HUES6 (cell line): ENCODE measurements at regions not wholly inside any gene's neighbourhood (a gene's known extent, or its start where the extent isn't known, plus 50 kb on each side); places are given as distances from the start of the nearest gene placed in this dataset.

Experiments
- H3K27ac ChIP-seq: 2 replicates; pipeline ENCODE4 v1.7.0; 2013; ENCODE audit warnings: low read depth, mild to moderate bottlenecking, low read length, inconsistent platforms
- H3K27me3 ChIP-seq: 2 replicates; pipeline ENCODE4 v1.6.1; 2013; ENCODE audit warnings: low read length; ENCODE audit not compliant: control insufficient read depth, insufficient read depth
- H3K36me3 ChIP-seq: 2 replicates; pipeline ENCODE4 v1.6.1; 2013; ENCODE audit warnings: low read length; ENCODE audit not compliant: control insufficient read depth, insufficient read depth
- H3K4me1 ChIP-seq: 2 replicates; pipeline ENCODE4 v1.6.1; 2013; ENCODE audit warnings: low read length; ENCODE audit not compliant: control insufficient read depth, insufficient read depth
- H3K4me3 ChIP-seq: 2 replicates; pipeline ENCODE4 v1.5.1; 2013; ENCODE audit warnings: low read depth, low read length
- H3K9ac ChIP-seq: one replicate; pipeline ENCODE4 v1.6.1; 2013; ENCODE audit warnings: mild to moderate bottlenecking, low read length
- H3K9me3 ChIP-seq: 2 replicates; pipeline ENCODE4 v1.6.1; 2013; ENCODE audit warnings: low read depth, low read length; ENCODE audit not compliant: control insufficient read depth, insufficient read depth

DNA sequence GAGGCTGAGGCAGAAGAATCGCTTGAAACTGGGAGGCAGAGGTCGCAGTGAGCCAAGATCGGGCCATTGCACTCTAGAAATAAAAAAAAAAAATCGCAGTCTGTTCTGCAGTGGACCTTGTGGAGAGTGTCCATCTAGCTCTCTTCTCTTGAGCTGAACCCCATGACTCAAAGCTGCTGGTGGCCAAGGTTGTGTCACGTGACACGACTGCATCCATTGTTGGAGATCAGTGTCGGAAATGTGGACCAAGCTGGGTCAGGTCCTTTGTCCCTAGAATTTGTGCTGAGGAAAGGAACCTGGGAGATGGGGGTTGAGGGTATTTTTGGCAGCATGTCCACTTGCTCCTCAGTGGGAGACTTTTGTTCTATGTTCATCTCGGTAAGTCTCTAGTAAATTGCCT is 564.8 kb upstream of the CDH4 start:
- Histone ChIP-seq H3K4me3 (no peak overlapping the region), H3K27ac (no peak overlapping the region), H3K27me3 (no peaks in the 10 kb centered on the region), H3K9me3 (no peaks in the 10 kb centered on the region), H3K9ac (no peak overlapping the region), H3K4me1 (peaks cover 15% of the 10 kb centered on the region), H3K36me3 (no peaks in the 10 kb centered on the region)

- Histone ChIP-seq H3K36me3 (no peaks in the 10 kb centered on the region), H3K27me3 (no peaks in the 10 kb centered on the region), H3K27ac (peak overlapping the region; percentile 93; the same call in 1 of the 2 replicates), H3K4me3 (no peak overlapping the region), H3K9ac (no peak overlapping the region), H3K4me1 (peaks cover 48% of the 10 kb centered on the region), H3K9me3 (no peaks in the 10 kb centered on the region; the same call in 1 of the 2 replicates)
Observed at GRCh38 chr20:60690771-60691170, 561.3 kb upstream of the CDH4 start.

- Histone ChIP-seq H3K4me3 (peak overlapping the region; percentile 2; the same call in 1 of the 2 replicates), H3K36me3 (no peaks in the 10 kb centered on the region), H3K9me3 (no peaks in the 10 kb centered on the region; the same call in 1 of the 2 replicates), H3K9ac (peak overlapping the region; percentile 81), H3K27me3 (no peaks in the 10 kb centered on the region), H3K27ac (peak overlapping the region; percentile 93; the same call in 1 of the 2 replicates), H3K4me1 (peaks cover 48% of the 10 kb centered on the region)
Observed at GRCh38 chr20:60691966-60692615, 560.0 kb upstream of the CDH4 start.

DNA sequence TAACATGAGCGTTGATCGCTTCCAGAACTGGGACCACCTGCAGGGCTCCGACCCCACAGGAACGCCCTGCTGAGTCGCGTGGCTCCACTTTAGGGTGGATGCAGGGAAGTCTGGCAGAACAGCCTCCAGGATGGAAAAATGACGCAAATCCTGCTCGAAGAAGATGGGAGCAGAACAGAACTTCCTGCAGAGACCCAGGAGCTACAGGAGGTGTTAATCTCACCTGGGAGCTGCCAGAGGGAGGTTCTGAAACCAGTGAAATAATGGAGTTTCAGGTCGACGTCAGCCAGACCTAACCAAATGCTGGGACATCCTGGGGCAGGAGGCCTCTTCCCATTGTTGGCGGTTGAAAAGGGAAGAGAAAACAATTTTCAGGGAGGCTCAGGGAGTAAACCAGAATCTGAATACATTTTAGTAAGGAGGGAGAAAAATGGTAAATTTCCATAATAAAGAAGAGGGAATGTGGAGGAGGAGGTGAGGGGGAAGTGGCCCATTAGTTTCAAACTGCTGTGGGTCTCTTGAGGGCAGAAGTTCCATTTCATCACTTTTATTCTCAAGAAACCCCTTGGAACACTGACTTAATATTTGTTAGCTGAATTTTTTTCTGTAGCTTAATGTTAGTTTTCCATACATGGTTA is 558.4 kb upstream of the CDH4 start:
- Histone ChIP-seq H3K27me3 (no peaks in the 10 kb centered on the region), H3K9me3 (peaks cover 2% of the 10 kb centered on the region; the same call in 1 of the 2 replicates), H3K9ac (peak overlapping the region; percentile 81), H3K4me3 (peak overlapping the region; percentile 33), H3K27ac (peak overlapping the region; percentile 93), H3K4me1 (peaks cover 48% of the 10 kb centered on the region), H3K36me3 (no peaks in the 10 kb centered on the region)

- H3K9ac ChIP-seq = peak overlapping the region; percentile 5
- peak overlapping the region; percentile 93; the same call in 1 of the 2 replicates for H3K27ac ChIP-seq
- no peaks in the 10 kb centered on the region for H3K36me3 ChIP-seq
- H3K4me3 ChIP-seq = no peak overlapping the region
- no peaks in the 10 kb centered on the region for H3K27me3 ChIP-seq
- H3K4me1 ChIP-seq = peaks cover 48% of the 10 kb centered on the region
- peaks cover 2% of the 10 kb centered on the region; the same call in 1 of the 2 replicates for H3K9me3 ChIP-seq
Observed at GRCh38 chr20:60694763-60695162, 557.3 kb upstream of the CDH4 start.

GRCh38 chr20:60695226-60696000 is 556.6 kb upstream of the CDH4 start:
- peaks cover 48% of the 10 kb centered on the region for H3K4me1 ChIP-seq
- peak overlapping the region; percentile 93; the same call in 1 of the 2 replicates for H3K27ac ChIP-seq
- H3K4me3 ChIP-seq = no peak overlapping the region; the same call in 1 of the 2 replicates

GRCh38 chr20:60697252-60697651 is 554.8 kb upstream of the CDH4 start:
- no peak overlapping the region for H3K9ac ChIP-seq
- no peak overlapping the region for H3K27ac ChIP-seq
- H3K4me1 ChIP-seq = peaks cover 33% of the 10 kb centered on the region
- H3K36me3 ChIP-seq = no peaks in the 10 kb centered on the region
- H3K27me3 ChIP-seq = no peaks in the 10 kb centered on the region
- H3K4me3 ChIP-seq = no peak overlapping the region
- peaks cover 2% of the 10 kb centered on the region; the same call in 1 of the 2 replicates for H3K9me3 ChIP-seq

More at GRCh38 chr20:60695226-60696000, 556.6 kb upstream of the CDH4 start:
- Histone ChIP-seq H3K9ac (peak overlapping the region; percentile 42), H3K27me3 (no peaks in the 10 kb centered on the region), H3K9me3 (peaks cover 2% of the 10 kb centered on the region; the same call in 1 of the 2 replicates), H3K36me3 (no peaks in the 10 kb centered on the region)

GRCh38 chr20:60700728-60701127 is 551.3 kb upstream of the CDH4 start:
- Histone ChIP-seq H3K4me3 (no peak overlapping the region), H3K27ac (no peak overlapping the region), H3K36me3 (no peaks in the 10 kb centered on the region), H3K27me3 (no peaks in the 10 kb centered on the region), H3K9me3 (0 out of 2 replicates have a peak, but pooled peaks cover 2% of the 10 kb centered on the region), H3K4me1 (no peaks in the 10 kb centered on the region), H3K9ac (no peak overlapping the region)

- H3K27me3 ChIP-seq = no peaks in the 10 kb centered on the region
Observed at GRCh38 chr20:60704147-60704546, 547.9 kb upstream of the CDH4 start.

DNA sequence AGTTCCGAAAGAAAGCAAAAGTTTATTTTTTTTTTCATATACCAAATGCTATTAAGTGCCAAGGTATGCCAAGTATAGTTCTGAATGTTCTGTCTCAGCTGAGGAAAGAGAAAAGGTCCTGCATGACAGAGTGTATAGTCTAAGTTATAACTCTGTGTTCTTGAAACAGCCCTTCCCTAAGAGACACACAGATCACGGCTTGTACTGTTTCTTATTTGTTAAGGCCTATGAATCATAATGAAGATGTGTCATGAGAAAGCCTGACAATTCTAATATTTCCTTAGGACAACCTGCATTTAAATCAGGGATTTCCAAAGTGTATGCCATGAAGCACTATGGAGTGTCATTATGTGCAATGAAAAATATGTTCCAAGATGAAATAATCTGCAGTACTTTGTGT is 538.7 kb upstream of the CDH4 start:
- Histone ChIP-seq H3K4me3 (no peak overlapping the region), H3K9me3 (no peaks in the 10 kb centered on the region), H3K27me3 (no peaks in the 10 kb centered on the region), H3K36me3 (no peaks in the 10 kb centered on the region), H3K27ac (no peak overlapping the region), H3K9ac (no peak overlapping the region), H3K4me1 (peaks cover 12% of the 10 kb centered on the region)

More at GRCh38 chr20:60704147-60704546, 547.9 kb upstream of the CDH4 start:
- no peak overlapping the region for H3K4me3 ChIP-seq
- H3K4me1 ChIP-seq = no peaks in the 10 kb centered on the region
- H3K27ac ChIP-seq = no peak overlapping the region
- no peak overlapping the region for H3K9ac ChIP-seq
- H3K36me3 ChIP-seq = no peaks in the 10 kb centered on the region
- H3K9me3 ChIP-seq = no peaks in the 10 kb centered on the region; the same call in 1 of the 2 replicates
